Bone marrow (tissue), 2 donors: ENCODE measurements at regions not wholly inside any gene's neighbourhood (a gene's known extent, or its start where the extent isn't known, plus 50 kb on each side); places are given as distances from the start of the nearest gene placed in this dataset.

Experiments
- DNase-seq, 2 donors: peaks; one replicate each; lab custom pipeline; 2025; lab: John Stamatoyannopoulos, UW

- no peak for DNase-seq
Observed at GRCh38 chr9:108720191-108720642, 135.6 kb downstream of the ACTL7B start.

GRCh38 chr9:108710424-108710823 is 145.4 kb downstream of the ACTL7B start:
- DNase-seq: no peak

- DNase-seq: no peak
Observed at GRCh38 chr9:108709997-108710396, 145.8 kb downstream of the ACTL7B start.

GRCh38 chr9:108709126-108709525 is 146.7 kb downstream of the ACTL7B start:
- no peak for DNase-seq

- DNase-seq: no peak
Observed at GRCh38 chr9:108708448-108708847, 147.3 kb downstream of the ACTL7B start.

- DNase-seq: no peak
Observed at GRCh38 chr9:108707120-108707519, 148.7 kb downstream of the ACTL7B start.

GRCh38 chr9:108704156-108704852 is 151.5 kb downstream of the ACTL7B start:
- no peak for DNase-seq

GRCh38 chr9:108703429-108703828 is 152.4 kb downstream of the ACTL7B start:
- no peak for DNase-seq

GRCh38 chr9:108702681-108703080 is 153.1 kb downstream of the ACTL7B start:
- no peak for DNase-seq

- DNase-seq: no peak
Observed at GRCh38 chr9:108698801-108699200, 157.0 kb downstream of the ACTL7B start.

GRCh38 chr9:108698231-108698630 is 157.6 kb downstream of the ACTL7B start:
- DNase-seq: no peak

GRCh38 chr9:108696156-108696555 is 159.6 kb downstream of the ACTL7B start:
- DNase-seq: no peak

GRCh38 chr9:108694170-108694569 is 161.6 kb downstream of the ACTL7B start:
- DNase-seq: no peak

- DNase-seq: no peak
Observed at GRCh38 chr9:108691614-108692013, 164.2 kb downstream of the ACTL7B start.

- no peak for DNase-seq
Observed at GRCh38 chr9:108688676-108689075, 167.1 kb downstream of the ACTL7B start.

- no peak for DNase-seq
Observed at GRCh38 chr9:108688051-108688450, 167.7 kb downstream of the ACTL7B start.

GRCh38 chr9:108687006-108687987 is 168.5 kb downstream of the ACTL7B start:
- no peak for DNase-seq

- no peak for DNase-seq
Observed at GRCh38 chr9:108684288-108685025, 171.3 kb downstream of the ACTL7B start.

GRCh38 chr9:108683245-108683644 is 172.5 kb downstream of the ACTL7B start:
- DNase-seq: no peak

GRCh38 chr9:108681851-108682590 is 173.8 kb downstream of the ACTL7B start:
- no peak for DNase-seq

GRCh38 chr9:108680946-108681345 is 174.8 kb downstream of the ACTL7B start:
- DNase-seq: no peak

GRCh38 chr9:108677776-108678175 is 178.0 kb downstream of the ACTL7B start:
- no peak for DNase-seq
